ENCODE measurements at regions not wholly inside any gene's neighbourhood (a gene's known extent, or its start where the extent isn't known, plus 50 kb on each side); places are given as distances from the start of the nearest gene placed in this dataset.
A peak's percentile ranks its signal among the peaks of the same experiment; 100 is the strongest.

- peaks cover 2% of the 10 kb centered on the region for H3K4me1 Mint-ChIP-seq (ENCODE audit: low read depth, unreplicated experiment)
- H3K9me3 Mint-ChIP-seq (ENCODE audit: unreplicated experiment), result peaks cover 31% of the 10 kb centered on the region
- BruUV-seq (replicated peaks), result no TSS peak
- H3K9me3 ChIP-seq, result peaks cover 32% of the 10 kb centered on the region
- no peak overlapping the region for H3K4me3 Mint-ChIP-seq (ENCODE audit: unreplicated experiment)
- intact Hi-C loops (cut with micrococcal nuclease; ENCODE audit: unreplicated experiment), result no loop called here
- H3K36me3 ChIP-seq (ENCODE audit: control insufficient read depth, insufficient read depth, low read length), result no peaks in the 10 kb centered on the region
- ChIA-PET CTCF (no interaction called here), POLR2A (no interaction called here)
- peaks cover 3% of the 10 kb centered on the region for H3K36me3 Mint-ChIP-seq (ENCODE audit: insufficient read depth, unreplicated experiment)
- H3K27ac Mint-ChIP-seq (ENCODE audit: unreplicated experiment), result no peak overlapping the region
- no peak overlapping the region for H3K4me3 ChIP-seq (ENCODE audit: low read depth, low read length)
- H3K27me3 Mint-ChIP-seq (ENCODE audit: insufficient read depth, unreplicated experiment), result no peaks in the 10 kb centered on the region
- peaks cover 9% of the 10 kb centered on the region for H3K4me1 ChIP-seq
- no peak for DNase-seq
- H3K27me3 ChIP-seq (replicated peaks; ENCODE audit: control insufficient read depth, insufficient read depth, low read length), result no peaks in the 10 kb centered on the region
- TF ChIP-seq CTCF (IDR thresholded peaks at IDR 0.05; ENCODE audit: insufficient read depth in 1 of 2, low read depth in 1 of 2, low read length in 1 of 2, severe bottlenecking in 1 of 2, unreplicated experiment in 1 of 2), result no peak
Observed at GRCh38 chr12:31859232-31859977, 99.8 kb upstream of the RESF1 start.

- TF ChIP-seq CTCF (IDR thresholded peaks at IDR 0.05; ENCODE audit: insufficient read depth in 1 of 2, low read depth in 1 of 2, low read length in 1 of 2, severe bottlenecking in 1 of 2, unreplicated experiment in 1 of 2), result no peak
- Histone ChIP-seq H3K27me3 (replicated peaks; ENCODE audit: control insufficient read depth, insufficient read depth, low read length) (no peaks in the 10 kb centered on the region), H3K4me3 (ENCODE audit: low read depth, low read length) (no peak overlapping the region), H3K9me3 (peaks cover 70% of the 10 kb centered on the region), H3K36me3 (ENCODE audit: control insufficient read depth, insufficient read depth, low read length) (no peaks in the 10 kb centered on the region), H3K4me1 (peaks cover 30% of the 10 kb centered on the region)
- Mint-ChIP-seq H3K27me3 (ENCODE audit: insufficient read depth, unreplicated experiment) (no peaks in the 10 kb centered on the region), H3K4me1 (ENCODE audit: low read depth, unreplicated experiment) (peaks cover 17% of the 10 kb centered on the region), H3K4me3 (ENCODE audit: unreplicated experiment) (no peak overlapping the region), H3K36me3 (ENCODE audit: insufficient read depth, unreplicated experiment) (peaks cover 7% of the 10 kb centered on the region), H3K9me3 (ENCODE audit: unreplicated experiment) (peaks cover 47% of the 10 kb centered on the region), H3K27ac (ENCODE audit: unreplicated experiment) (no peak overlapping the region)
- POLR2A ChIA-PET, result no interaction called here
- DNase-seq, result no peak
- CTCF ChIA-PET, result no interaction called here
- intact Hi-C loops (cut with micrococcal nuclease; ENCODE audit: unreplicated experiment), result no loop called here
- no TSS peak for BruUV-seq (replicated peaks)
Observed at GRCh38 chr12:31855427-31855826, 103.8 kb upstream of the RESF1 start.

GRCh38 chr12:31853977-31854376 lies 105.2 kb upstream of the RESF1 start:
- Histone ChIP-seq H3K36me3 (ENCODE audit: control insufficient read depth, insufficient read depth, low read length) (no peaks in the 10 kb centered on the region), H3K9me3 (peaks cover 85% of the 10 kb centered on the region), H3K4me1 (peaks cover 33% of the 10 kb centered on the region), H3K27me3 (replicated peaks; ENCODE audit: control insufficient read depth, insufficient read depth, low read length) (no peaks in the 10 kb centered on the region), H3K4me3 (ENCODE audit: low read depth, low read length) (no peak overlapping the region)
- POLR2A ChIA-PET, result no interaction called here
- CTCF ChIA-PET, result no interaction called here
- peaks cover 7% of the 10 kb centered on the region for H3K36me3 Mint-ChIP-seq (ENCODE audit: insufficient read depth, unreplicated experiment)
- H3K4me1 Mint-ChIP-seq (ENCODE audit: low read depth, unreplicated experiment), result peaks cover 17% of the 10 kb centered on the region
- H3K27me3 Mint-ChIP-seq (ENCODE audit: insufficient read depth, unreplicated experiment), result no peaks in the 10 kb centered on the region
- no peak for TF ChIP-seq CTCF (IDR thresholded peaks at IDR 0.05; ENCODE audit: insufficient read depth in 1 of 2, low read depth in 1 of 2, low read length in 1 of 2, severe bottlenecking in 1 of 2, unreplicated experiment in 1 of 2)
- BruUV-seq (replicated peaks), result no TSS peak
- H3K27ac Mint-ChIP-seq (ENCODE audit: unreplicated experiment), result peak overlapping the region; percentile 51
- intact Hi-C loops (cut with micrococcal nuclease; ENCODE audit: unreplicated experiment), result loop anchor here (1.0 to 5.0 kb wide), 2 partner anchors 81 to 107 kb away; no protein-coding TSS in a partner anchor
- peak overlapping the region; percentile 11 for H3K4me3 Mint-ChIP-seq (ENCODE audit: unreplicated experiment)
- peaks cover 38% of the 10 kb centered on the region for H3K9me3 Mint-ChIP-seq (ENCODE audit: unreplicated experiment)
- DNase-seq, result peak; percentile 72 to 79
